ENCODE measurements at regions not wholly inside any gene's neighbourhood (a gene's known extent, or its start where the extent isn't known, plus 50 kb on each side); places are given as distances from the start of the nearest gene placed in this dataset.

DNA sequence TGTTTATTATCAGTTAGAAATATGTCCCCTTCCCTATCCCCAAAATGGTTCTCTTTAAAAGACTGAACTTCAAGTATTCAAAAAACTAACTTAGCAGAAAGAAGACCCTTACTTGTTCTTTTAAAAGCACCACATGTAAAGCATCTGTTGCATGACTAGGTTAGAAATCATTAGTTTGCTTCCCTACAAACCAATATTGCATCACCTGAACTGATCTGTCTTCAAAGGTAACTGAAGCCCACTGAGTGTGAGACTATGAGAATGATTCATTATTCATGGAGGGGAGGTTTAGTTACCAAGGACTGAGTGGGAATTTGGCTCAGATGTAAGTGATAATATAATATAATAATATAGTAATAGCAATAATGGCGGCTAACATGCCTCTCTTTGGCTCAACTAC is 231.7 kb downstream of the SPRY1 start:
- Mint-ChIP-seq H3K27ac (no peak overlapping the region), H3K4me1 (peaks cover 5 to 10% (median 5%) of the 10 kb centered on the region in 3 donors), H3K36me3 (no peaks in the 10 kb centered on the region), H3K9me3 (peaks cover 0 to 4% (median 0%) of the 10 kb centered on the region in 5 donors), H3K4me3 (no peak overlapping the region), H3K27me3 (no peaks in the 10 kb centered on the region)
- Histone ChIP-seq H3K27me3 (ENCODE audit: insufficient read depth, low read length, poor library complexity, severe bottlenecking) (no peaks in the 10 kb centered on the region), H3K36me3 (ENCODE audit: insufficient read depth, low read length) (no peaks in the 10 kb centered on the region), H3K4me3 (ENCODE audit: low read length) (no peak overlapping the region), H3K27ac (ENCODE audit: low read depth, low read length) (no peak overlapping the region), H3K4me1 (ENCODE audit: insufficient read depth, low read length) (no peaks in the 10 kb centered on the region), H3K9me3 (ENCODE audit: low read length) (no peaks in the 10 kb centered on the region)
- POLR2A ChIA-PET: no interaction called here
- CTCF ChIA-PET: no interaction called here
- DNase-seq: no peak

DNA sequence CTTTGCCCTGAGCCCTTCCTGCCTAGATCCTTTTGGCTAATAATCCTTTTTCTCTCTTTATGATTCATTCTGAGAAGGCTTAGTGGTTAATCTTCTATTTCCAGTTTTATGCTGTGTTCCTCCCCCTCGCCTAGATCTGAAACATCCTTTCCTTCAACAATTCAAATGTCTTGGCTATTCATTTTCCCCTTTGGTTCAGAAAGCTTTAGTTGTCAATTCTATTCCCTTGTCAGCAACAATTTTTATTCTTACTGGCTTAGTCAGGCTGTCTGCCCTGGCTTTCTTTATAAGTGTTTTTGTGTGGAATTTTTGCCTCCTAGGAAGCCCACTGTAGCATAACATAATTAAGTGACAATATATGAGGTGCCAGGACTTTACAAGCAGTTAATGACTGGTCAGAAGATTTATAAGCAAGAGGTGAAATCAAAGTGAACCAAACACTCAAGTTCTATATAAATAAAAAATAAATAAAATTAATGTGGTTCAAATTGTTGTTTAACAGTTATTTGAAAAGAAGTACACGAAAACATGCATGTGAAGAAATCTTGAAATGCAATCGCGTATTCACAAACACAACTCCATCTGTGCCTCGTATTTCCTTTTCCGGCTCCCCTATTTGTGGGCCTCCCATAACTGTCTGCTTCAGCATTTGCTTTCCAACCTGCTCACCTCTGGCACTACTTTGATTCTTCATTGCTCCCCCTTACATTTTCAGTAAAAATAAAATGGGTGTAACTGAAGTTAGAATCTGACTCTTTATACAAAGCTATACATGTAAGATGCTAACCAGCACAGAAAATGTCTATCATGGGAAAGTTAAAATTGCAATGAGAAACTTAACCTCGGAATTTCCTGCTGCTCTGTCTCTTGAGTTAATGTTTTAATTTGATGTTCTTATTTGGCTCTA is 235.4 kb downstream of the SPRY1 start:
- Histone ChIP-seq H3K4me1 (ENCODE audit: insufficient read depth, low read length) (no peaks in the 10 kb centered on the region), H3K27ac (ENCODE audit: low read depth, low read length) (no peak overlapping the region), H3K4me3 (ENCODE audit: low read length) (no peak overlapping the region), H3K36me3 (ENCODE audit: insufficient read depth, low read length) (no peaks in the 10 kb centered on the region), H3K27me3 (ENCODE audit: insufficient read depth, low read length, poor library complexity, severe bottlenecking) (no peaks in the 10 kb centered on the region), H3K9me3 (ENCODE audit: low read length) (no peaks in the 10 kb centered on the region)
- peaks cover 0 to 8% (median 4%) of the 10 kb centered on the region in 5 donors for H3K9me3 Mint-ChIP-seq
- no peaks in the 10 kb centered on the region for H3K27me3 Mint-ChIP-seq
- no peaks in the 10 kb centered on the region for H3K4me1 Mint-ChIP-seq
- no peak overlapping the region for H3K4me3 Mint-ChIP-seq
- DNase-seq: no peak
- no peak overlapping the region for H3K27ac Mint-ChIP-seq
- CTCF ChIA-PET: no interaction called here
- POLR2A ChIA-PET: no interaction called here
- H3K36me3 Mint-ChIP-seq: peaks cover 0 to 15% (median 0%) of the 10 kb centered on the region in 3 donors

DNA sequence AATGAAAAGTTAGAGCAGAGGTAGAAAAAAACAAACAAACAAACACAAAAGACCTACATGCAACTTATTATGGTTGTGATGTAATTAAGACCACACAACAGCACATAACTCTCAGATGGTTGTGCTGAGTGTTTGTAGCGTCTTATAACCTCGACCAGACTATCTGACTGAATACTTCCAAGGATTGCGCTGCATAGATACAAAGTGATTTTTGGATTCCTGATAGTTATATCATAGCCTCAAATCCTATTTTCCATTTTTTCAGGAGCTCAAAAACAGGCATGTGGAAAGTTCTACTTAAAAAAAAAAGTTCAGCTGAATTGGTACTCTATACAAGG is 236.1 kb downstream of the SPRY1 start:
- Histone ChIP-seq H3K4me1 (ENCODE audit: insufficient read depth, low read length) (no peaks in the 10 kb centered on the region), H3K27me3 (ENCODE audit: insufficient read depth, low read length, poor library complexity, severe bottlenecking) (no peaks in the 10 kb centered on the region), H3K4me3 (ENCODE audit: low read length) (no peak overlapping the region), H3K9me3 (ENCODE audit: low read length) (no peaks in the 10 kb centered on the region), H3K36me3 (ENCODE audit: insufficient read depth, low read length) (no peaks in the 10 kb centered on the region), H3K27ac (ENCODE audit: low read depth, low read length) (no peak overlapping the region)
- no peak for DNase-seq
- Mint-ChIP-seq H3K9me3 (peaks cover 0 to 8% (median 4%) of the 10 kb centered on the region in 5 donors), H3K36me3 (peaks cover 0 to 18% (median 0%) of the 10 kb centered on the region in 3 donors), H3K27ac (no peak overlapping the region), H3K4me3 (no peak overlapping the region), H3K27me3 (no peaks in the 10 kb centered on the region), H3K4me1 (no peaks in the 10 kb centered on the region)
- CTCF ChIA-PET: no interaction called here
- POLR2A ChIA-PET: no interaction called here

DNA sequence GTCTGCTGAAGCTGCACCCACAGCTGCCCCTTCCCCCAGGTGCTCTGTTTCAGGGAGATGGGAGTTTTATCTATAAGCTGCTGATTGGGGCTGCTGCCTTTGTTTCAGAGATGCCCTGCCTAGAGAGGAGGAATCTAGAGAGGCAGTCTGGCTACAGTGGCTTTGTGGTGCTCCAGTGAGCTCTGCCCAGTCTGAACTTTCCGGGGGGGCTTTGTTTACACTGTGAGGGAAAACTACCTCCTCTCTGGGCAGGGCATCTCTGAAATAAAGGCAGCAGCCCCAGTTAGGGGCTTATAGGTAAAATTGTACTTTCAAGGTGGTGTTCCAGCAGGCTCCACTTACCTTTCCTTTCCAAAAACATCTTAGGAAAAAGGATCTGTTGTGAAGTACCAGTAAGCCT is 242.2 kb downstream of the SPRY1 start:
- H3K9me3 Mint-ChIP-seq: peaks cover 0 to 8% (median 4%) of the 10 kb centered on the region in 5 donors
- no peak overlapping the region for H3K27ac ChIP-seq (ENCODE audit: low read depth, low read length)
- CTCF ChIA-PET: no interaction called here
- no peak for DNase-seq
- no peak overlapping the region for H3K27ac Mint-ChIP-seq
- POLR2A ChIA-PET: no interaction called here
- H3K4me3 Mint-ChIP-seq: no peak overlapping the region
- no peaks in the 10 kb centered on the region for H3K4me1 ChIP-seq (ENCODE audit: insufficient read depth, low read length)
- no peaks in the 10 kb centered on the region for H3K36me3 ChIP-seq (ENCODE audit: insufficient read depth, low read length)
- no peaks in the 10 kb centered on the region for H3K4me1 Mint-ChIP-seq
- H3K9me3 ChIP-seq (ENCODE audit: low read length): no peaks in the 10 kb centered on the region
- peaks cover 0 to 3% of the 10 kb centered on the region in 2 donors for H3K27me3 Mint-ChIP-seq
- H3K4me3 ChIP-seq (ENCODE audit: low read length): no peak overlapping the region
- H3K36me3 Mint-ChIP-seq: peaks cover 0 to 19% (median 0%) of the 10 kb centered on the region in 3 donors
- no peaks in the 10 kb centered on the region for H3K27me3 ChIP-seq (ENCODE audit: insufficient read depth, low read length, poor library complexity, severe bottlenecking)

DNA sequence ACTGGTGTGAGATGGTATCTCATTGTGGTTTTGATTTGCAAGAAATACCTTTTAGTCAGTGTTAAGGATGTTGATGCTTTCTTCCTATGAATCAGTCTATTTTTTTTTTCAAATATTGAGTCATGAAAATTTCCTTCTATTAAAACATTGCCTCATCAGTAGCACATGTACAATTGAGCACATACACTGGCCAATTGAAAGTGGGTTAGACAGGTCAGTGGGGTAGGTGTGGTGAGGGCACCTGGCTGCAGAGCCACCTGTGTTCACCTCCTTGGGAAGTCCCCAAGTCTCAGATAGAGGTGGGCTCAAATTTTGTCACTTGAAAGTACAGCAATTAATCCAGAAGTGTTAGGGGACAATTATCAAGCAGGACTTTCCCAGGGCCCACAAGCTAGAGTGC is 243.7 kb downstream of the SPRY1 start:
- H3K4me3 Mint-ChIP-seq: no peak overlapping the region
- Histone ChIP-seq H3K4me3 (ENCODE audit: low read length) (no peak overlapping the region), H3K27me3 (ENCODE audit: insufficient read depth, low read length, poor library complexity, severe bottlenecking) (no peaks in the 10 kb centered on the region), H3K27ac (ENCODE audit: low read depth, low read length) (no peak overlapping the region), H3K36me3 (ENCODE audit: insufficient read depth, low read length) (no peaks in the 10 kb centered on the region), H3K9me3 (ENCODE audit: low read length) (no peaks in the 10 kb centered on the region), H3K4me1 (ENCODE audit: insufficient read depth, low read length) (no peaks in the 10 kb centered on the region)
- H3K27ac Mint-ChIP-seq: no peak overlapping the region
- H3K27me3 Mint-ChIP-seq: peaks cover 0 to 3% of the 10 kb centered on the region in 2 donors
- peaks cover 0 to 14% (median 0%) of the 10 kb centered on the region in 3 donors for H3K36me3 Mint-ChIP-seq
- peaks cover 0 to 4% (median 0%) of the 10 kb centered on the region in 5 donors for H3K9me3 Mint-ChIP-seq
- no peaks in the 10 kb centered on the region for H3K4me1 Mint-ChIP-seq
- POLR2A ChIA-PET: no interaction called here
- no peak for DNase-seq
- CTCF ChIA-PET: no interaction called here

DNA sequence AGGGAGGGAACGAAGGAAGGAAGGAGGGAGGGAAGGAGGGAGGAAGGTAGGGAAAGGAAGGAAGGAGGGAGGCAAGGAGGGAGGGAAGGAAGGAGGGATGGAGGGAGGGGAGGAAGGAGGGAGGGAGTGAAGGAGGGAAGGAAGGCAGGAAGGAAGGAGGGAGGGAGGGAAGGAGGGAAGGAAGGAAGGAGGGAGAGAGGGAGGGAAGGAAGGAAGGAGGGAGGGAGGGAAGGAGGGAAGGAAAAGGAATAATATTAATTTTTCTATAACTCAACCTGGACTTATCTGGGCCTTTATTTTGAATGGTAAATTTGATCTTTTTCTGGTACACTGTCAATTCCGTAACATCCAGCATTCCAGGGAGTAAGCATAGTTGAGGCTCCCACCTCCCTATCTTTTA is 244.2 kb downstream of the SPRY1 start:
- Histone ChIP-seq H3K9me3 (ENCODE audit: low read length) (no peaks in the 10 kb centered on the region), H3K36me3 (ENCODE audit: insufficient read depth, low read length) (no peaks in the 10 kb centered on the region), H3K4me1 (ENCODE audit: insufficient read depth, low read length) (no peaks in the 10 kb centered on the region), H3K27ac (ENCODE audit: low read depth, low read length) (no peak overlapping the region), H3K27me3 (ENCODE audit: insufficient read depth, low read length, poor library complexity, severe bottlenecking) (no peaks in the 10 kb centered on the region), H3K4me3 (ENCODE audit: low read length) (no peak overlapping the region)
- Mint-ChIP-seq H3K36me3 (peaks cover 0 to 14% (median 0%) of the 10 kb centered on the region in 3 donors), H3K4me1 (no peaks in the 10 kb centered on the region), H3K9me3 (peaks cover 0 to 4% (median 0%) of the 10 kb centered on the region in 5 donors), H3K4me3 (no peak overlapping the region), H3K27me3 (peaks cover 0 to 3% of the 10 kb centered on the region in 2 donors), H3K27ac (peak overlapping the region in 1 of 8 donors; percentile 37)
- ChIA-PET CTCF (no interaction called here), POLR2A (no interaction called here)
- DNase-seq: no peak

DNA sequence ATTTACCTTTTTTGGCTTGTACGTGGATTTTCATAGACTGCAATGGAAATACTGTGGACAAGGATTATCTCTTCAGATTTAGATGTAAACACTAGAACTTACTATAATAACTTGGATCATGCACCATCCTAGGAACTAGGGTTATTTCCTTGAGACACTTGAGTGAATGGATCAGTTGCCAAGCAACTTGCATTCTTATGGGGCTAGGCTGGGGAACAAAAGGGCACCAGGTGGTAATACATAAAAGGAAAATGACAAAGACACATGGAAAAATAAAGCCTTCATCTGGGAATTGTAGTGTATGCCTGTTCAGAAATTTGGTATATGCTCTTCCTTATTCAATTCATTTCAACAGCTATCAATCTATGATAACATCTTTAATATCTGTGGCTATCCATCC is 247.1 kb downstream of the SPRY1 start:
- H3K27ac ChIP-seq (ENCODE audit: low read depth, low read length): no peak overlapping the region
- no peaks in the 10 kb centered on the region for H3K27me3 ChIP-seq (ENCODE audit: insufficient read depth, low read length, poor library complexity, severe bottlenecking)
- H3K36me3 Mint-ChIP-seq: peaks cover 0 to 4% (median 0%) of the 10 kb centered on the region in 3 donors
- no peaks in the 10 kb centered on the region for H3K4me1 Mint-ChIP-seq
- no peak overlapping the region for H3K4me3 Mint-ChIP-seq
- no peaks in the 10 kb centered on the region for H3K9me3 ChIP-seq (ENCODE audit: low read length)
- H3K9me3 Mint-ChIP-seq: peaks cover 0 to 4% (median 0%) of the 10 kb centered on the region in 5 donors
- DNase-seq: no peak
- no peaks in the 10 kb centered on the region for H3K4me1 ChIP-seq (ENCODE audit: insufficient read depth, low read length)
- H3K4me3 ChIP-seq (ENCODE audit: low read length): no peak overlapping the region
- no peaks in the 10 kb centered on the region for H3K27me3 Mint-ChIP-seq
- no peak overlapping the region for H3K27ac Mint-ChIP-seq
- no peaks in the 10 kb centered on the region for H3K36me3 ChIP-seq (ENCODE audit: insufficient read depth, low read length)
- ChIA-PET CTCF (no interaction called here), POLR2A (no interaction called here)

DNA sequence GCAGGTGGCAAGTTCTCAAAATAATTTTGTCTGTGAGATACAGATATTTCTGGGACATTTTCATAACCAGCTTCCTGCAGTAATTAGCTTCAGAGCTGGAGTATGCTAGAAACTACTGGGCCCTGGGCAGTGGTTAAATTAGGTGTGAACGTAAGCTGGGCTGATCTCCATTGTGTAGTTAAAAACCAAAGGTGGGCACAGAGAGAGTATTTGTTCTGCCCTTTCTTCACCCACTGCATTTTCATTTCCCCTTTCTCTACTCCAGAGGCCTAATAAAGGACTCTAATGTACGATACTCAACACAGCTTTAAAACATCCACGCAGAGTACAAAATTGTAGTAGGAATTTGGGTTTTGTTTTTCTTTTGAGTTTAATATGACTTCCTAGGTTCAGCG is 252.7 kb downstream of the SPRY1 start:
- Mint-ChIP-seq H3K27me3 (no peaks in the 10 kb centered on the region), H3K9me3 (no peaks in the 10 kb centered on the region), H3K36me3 (no peaks in the 10 kb centered on the region), H3K4me1 (no peaks in the 10 kb centered on the region), H3K27ac (no peak overlapping the region), H3K4me3 (no peak overlapping the region)
- no peaks in the 10 kb centered on the region for H3K4me1 ChIP-seq (ENCODE audit: insufficient read depth, low read length)
- H3K9me3 ChIP-seq (ENCODE audit: low read length): no peaks in the 10 kb centered on the region
- no peak overlapping the region for H3K27ac ChIP-seq (ENCODE audit: low read depth, low read length)
- no peak overlapping the region for H3K4me3 ChIP-seq (ENCODE audit: low read length)
- CTCF ChIA-PET: interaction anchor here (1.9 kb wide), 1 partner anchor 13 kb away, joined by 7 read pairs; no protein-coding TSS in a partner anchor
- H3K27me3 ChIP-seq (ENCODE audit: insufficient read depth, low read length, poor library complexity, severe bottlenecking): no peaks in the 10 kb centered on the region
- DNase-seq: no peak
- POLR2A ChIA-PET: no interaction called here
- no peaks in the 10 kb centered on the region for H3K36me3 ChIP-seq (ENCODE audit: insufficient read depth, low read length)
